ENCODE measurements at regions not wholly inside any gene's neighbourhood (a gene's known extent, or its start where the extent isn't known, plus 50 kb on each side); places are given as distances from the start of the nearest gene placed in this dataset.

DNA sequence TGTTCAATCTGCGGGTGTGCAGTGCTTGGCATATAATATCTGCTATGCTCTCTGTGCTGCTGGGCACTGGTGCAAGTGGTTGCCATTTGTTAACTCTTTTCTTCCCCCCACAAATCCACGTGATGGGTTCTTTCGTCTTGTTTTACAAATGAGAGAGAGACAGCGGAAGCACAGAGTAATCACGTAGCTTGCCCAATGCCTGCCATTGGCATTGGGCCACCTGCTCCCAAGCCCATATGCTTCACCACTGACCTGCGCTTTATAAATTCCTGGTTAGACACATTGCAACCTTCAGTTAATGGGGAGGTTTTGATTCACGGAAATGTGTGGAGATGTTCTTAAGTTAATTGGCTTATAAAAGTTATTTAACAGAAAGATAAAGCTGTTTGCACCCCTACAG, 194.8 kb upstream of the ADAMTS16 start:
- no peaks in the 10 kb centered on the region for H3K9me3 ChIP-seq
- intact Hi-C loops (cut with DNase I) = no loop called here
- no peak overlapping the region for H3K4me3 ChIP-seq
- no peaks in the 10 kb centered on the region for H3K36me3 ChIP-seq
- TF ChIP-seq, protein P1, sequence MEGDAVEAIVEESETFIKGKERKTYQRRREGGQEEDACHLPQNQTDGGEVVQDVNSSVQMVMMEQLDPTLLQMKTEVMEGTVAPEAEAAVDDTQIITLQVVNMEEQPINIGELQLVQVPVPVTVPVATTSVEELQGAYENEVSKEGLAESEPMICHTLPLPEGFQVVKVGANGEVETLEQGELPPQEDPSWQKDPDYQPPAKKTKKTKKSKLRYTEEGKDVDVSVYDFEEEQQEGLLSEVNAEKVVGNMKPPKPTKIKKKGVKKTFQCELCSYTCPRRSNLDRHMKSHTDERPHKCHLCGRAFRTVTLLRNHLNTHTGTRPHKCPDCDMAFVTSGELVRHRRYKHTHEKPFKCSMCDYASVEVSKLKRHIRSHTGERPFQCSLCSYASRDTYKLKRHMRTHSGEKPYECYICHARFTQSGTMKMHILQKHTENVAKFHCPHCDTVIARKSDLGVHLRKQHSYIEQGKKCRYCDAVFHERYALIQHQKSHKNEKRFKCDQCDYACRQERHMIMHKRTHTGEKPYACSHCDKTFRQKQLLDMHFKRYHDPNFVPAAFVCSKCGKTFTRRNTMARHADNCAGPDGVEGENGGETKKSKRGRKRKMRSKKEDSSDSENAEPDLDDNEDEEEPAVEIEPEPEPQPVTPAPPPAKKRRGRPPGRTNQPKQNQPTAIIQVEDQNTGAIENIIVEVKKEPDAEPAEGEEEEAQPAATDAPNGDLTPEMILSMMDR (IDR thresholded peaks at IDR 0.05) = no peak
- no peaks in the 10 kb centered on the region for H3K4me1 ChIP-seq
- WGBS, 2 donors = 78 to 81% methylated on average over 7 of the region's 7 CpGs
- DNase-seq = no peak
- H3K27me3 ChIP-seq = no peaks in the 10 kb centered on the region
- H3K27ac ChIP-seq = no peak overlapping the region

DNA sequence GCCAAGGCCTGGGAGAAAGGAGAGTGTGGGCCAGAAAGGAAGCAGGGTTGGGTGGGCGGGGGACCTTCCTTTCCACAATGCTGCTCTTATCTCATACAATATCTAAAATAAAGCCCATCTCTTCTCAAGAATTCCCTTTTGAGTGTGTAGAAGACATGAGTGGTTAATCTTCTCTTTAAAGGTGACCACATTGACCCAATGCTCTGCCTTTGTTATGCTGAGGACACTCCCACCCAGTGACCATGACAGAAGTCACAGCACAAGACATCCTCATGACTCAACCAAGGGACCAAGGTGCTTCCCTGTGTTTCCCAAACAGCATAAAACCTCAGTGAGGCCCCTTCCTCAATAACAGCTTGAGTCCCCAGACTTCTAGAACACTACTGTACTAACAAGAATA, 193.0 kb upstream of the ADAMTS16 start:
- Histone ChIP-seq H3K4me1 (no peaks in the 10 kb centered on the region), H3K27me3 (no peaks in the 10 kb centered on the region), H3K27ac (no peak overlapping the region), H3K4me3 (no peak overlapping the region), H3K36me3 (no peaks in the 10 kb centered on the region), H3K9me3 (no peaks in the 10 kb centered on the region)
- TF ChIP-seq, protein P1 (IDR thresholded peaks at IDR 0.05) = no peak
- TF ChIP-seq POLR2A (IDR thresholded peaks at IDR 0.05) = no peak
- DNase-seq = no peak
- 60 to 100% methylated on average over 1 of the region's 1 CpG for WGBS, 2 donors
- intact Hi-C loops (cut with DNase I) = no loop called here

DNA sequence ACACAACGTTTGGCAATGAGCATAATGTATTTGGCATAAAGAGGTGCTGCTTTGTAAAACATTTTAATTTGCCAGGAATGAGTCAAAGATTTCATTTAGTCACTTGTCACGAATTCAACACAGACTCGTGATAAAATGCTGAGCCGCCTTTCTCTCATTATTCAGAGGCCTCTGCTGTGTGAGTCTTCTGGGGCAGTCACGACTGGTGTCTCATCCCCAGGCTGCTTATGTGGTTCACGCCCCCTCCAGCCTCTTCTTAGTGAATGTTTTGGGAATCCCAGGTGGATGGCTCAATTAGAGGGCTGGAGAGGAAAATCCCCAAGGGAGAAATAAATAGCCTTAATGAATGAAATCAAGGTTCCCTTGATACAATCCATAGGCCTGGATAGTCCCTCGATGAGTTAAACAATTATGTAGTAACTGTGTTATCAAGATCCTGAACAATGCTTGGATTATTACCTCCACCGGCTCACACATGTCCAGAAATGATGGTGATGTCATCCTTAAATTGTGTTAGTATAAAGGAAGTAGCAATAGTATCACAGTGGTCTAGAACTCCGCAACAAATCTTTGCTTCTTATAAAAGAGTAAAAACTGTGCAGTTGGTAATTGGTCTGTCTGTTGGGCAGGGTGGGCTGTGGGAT, 192.1 kb upstream of the ADAMTS16 start:
- H3K4me3 ChIP-seq = no peak overlapping the region
- no peaks in the 10 kb centered on the region for H3K9me3 ChIP-seq
- no peak for TF ChIP-seq POLR2A (IDR thresholded peaks at IDR 0.05)
- TF ChIP-seq, protein P1 (IDR thresholded peaks at IDR 0.05) = no peak
- no peak for DNase-seq
- intact Hi-C loops (cut with DNase I) = no loop called here
- H3K4me1 ChIP-seq = no peaks in the 10 kb centered on the region
- WGBS, 2 donors = 53 to 71% methylated on average over 9 of the region's 9 CpGs
- no peaks in the 10 kb centered on the region for H3K36me3 ChIP-seq
- no peak overlapping the region for H3K27ac ChIP-seq
- H3K27me3 ChIP-seq = no peaks in the 10 kb centered on the region

DNA sequence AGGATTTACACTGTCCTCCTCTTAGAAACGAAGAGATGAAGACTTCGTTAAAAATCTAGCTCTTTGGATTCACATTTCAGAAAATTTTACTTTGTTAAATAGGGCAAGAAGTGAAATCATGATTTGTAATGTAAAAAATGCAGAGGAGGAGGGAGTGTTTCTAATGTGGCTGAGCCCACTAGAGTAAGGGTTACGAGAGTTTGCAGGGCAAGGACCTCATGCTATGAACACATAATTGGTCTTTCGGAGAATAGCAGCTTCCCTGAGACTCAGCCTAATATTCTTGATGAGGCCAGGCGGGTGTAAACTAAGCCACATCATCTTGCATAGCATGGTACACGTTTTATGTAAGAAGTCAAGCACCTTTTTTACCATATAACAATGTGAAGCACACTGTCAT, 191.0 kb upstream of the ADAMTS16 start:
- no peaks in the 10 kb centered on the region for H3K27me3 ChIP-seq
- H3K27ac ChIP-seq = no peak overlapping the region
- WGBS, 2 donors = 54 to 59% methylated on average over 6 of the region's 6 CpGs
- H3K4me1 ChIP-seq = no peaks in the 10 kb centered on the region
- H3K4me3 ChIP-seq = no peak overlapping the region
- intact Hi-C loops (cut with DNase I) = no loop called here
- H3K9me3 ChIP-seq = no peaks in the 10 kb centered on the region
- TF ChIP-seq POLR2A (IDR thresholded peaks at IDR 0.05) = no peak
- TF ChIP-seq, protein P1 (IDR thresholded peaks at IDR 0.05) = no peak
- H3K36me3 ChIP-seq = no peaks in the 10 kb centered on the region
- no peak for DNase-seq

DNA sequence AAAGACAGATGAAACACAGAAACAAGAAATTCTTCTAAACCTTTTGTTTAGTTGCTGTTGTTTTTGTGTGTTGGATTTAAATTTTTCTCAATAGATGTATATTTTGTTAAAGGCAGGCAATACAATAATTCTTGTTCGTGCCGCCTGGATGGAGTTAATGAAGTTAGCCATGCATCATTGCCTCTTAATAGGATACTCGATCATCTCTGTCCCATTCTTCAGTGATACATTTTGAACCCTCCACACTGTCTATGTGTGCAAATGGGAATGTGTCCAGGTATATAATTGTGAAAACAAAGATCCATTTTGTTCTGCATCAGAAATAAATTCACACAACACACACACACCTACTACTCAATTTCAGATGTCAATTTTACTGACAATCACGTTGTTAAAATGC, 186.6 kb upstream of the ADAMTS16 start:
- no peak for DNase-seq
- Histone ChIP-seq H3K36me3 (no peaks in the 10 kb centered on the region), H3K27ac (no peak overlapping the region), H3K27me3 (peaks cover 0 to 5% (median 0%) of the 10 kb centered on the region in 4 donors), H3K9me3 (no peaks in the 10 kb centered on the region), H3K4me3 (no peak overlapping the region), H3K4me1 (no peaks in the 10 kb centered on the region)
- no peak for TF ChIP-seq POLR2A (IDR thresholded peaks at IDR 0.05)
- TF ChIP-seq, protein P1 (IDR thresholded peaks at IDR 0.05) = no peak
- intact Hi-C loops (cut with DNase I) = no loop called here
- WGBS, 2 donors = 52 to 59% methylated on average over 4 of the region's 4 CpGs

Measured in esophagus squamous epithelium (tissue), 5 donors.